DOHH2 (cell line): ENCODE measurements at regions not wholly inside any gene's neighbourhood (a gene's known extent, or its start where the extent isn't known, plus 50 kb on each side); places are given as distances from the start of the nearest gene placed in this dataset.

ENCODE experiments used
- EZH2phosphoT487 ChIP-seq: fragments of 200-600 bp; sonication (generic); IDR thresholded peaks from 2 replicates; pipeline ENCODE4 v1.6.1; 2017; ENCODE audit warnings: borderline replicate concordance, mild to moderate bottlenecking, antibody characterized with exemption, low read length, moderate library complexity, mixed read lengths
- TF ChIP-seq, protein P1 (sequence below): fragments of 200-600 bp; sonication (generic); IDR thresholded peaks from one replicate; pipeline ENCODE4 v1.5.1; 2014; ENCODE audit warnings: antibody characterized with exemption, mild to moderate bottlenecking, low read depth, low read length; ENCODE audit not compliant: poor library complexity, severe bottlenecking

DNA sequence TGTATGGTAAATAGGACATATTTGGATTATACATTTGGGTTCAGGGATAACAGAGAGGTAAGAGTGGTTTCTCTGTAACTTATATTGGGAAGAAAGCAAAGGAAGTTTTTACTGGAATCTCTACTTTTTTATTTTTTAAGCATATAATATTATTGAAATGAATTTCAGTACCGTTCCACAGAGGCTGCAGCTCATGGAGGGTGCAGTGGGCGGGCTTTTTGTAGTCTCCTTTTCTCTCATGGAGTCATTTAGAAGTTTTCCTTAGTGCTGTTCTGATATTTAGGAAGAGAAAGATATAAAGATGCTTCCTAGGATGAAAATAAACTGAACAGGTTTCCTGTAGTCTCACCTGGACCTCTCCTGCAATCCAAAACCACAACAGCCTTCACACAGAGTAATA, 1153.3 kb upstream of the TMEFF2 start:
- TF ChIP-seq, protein P1, sequence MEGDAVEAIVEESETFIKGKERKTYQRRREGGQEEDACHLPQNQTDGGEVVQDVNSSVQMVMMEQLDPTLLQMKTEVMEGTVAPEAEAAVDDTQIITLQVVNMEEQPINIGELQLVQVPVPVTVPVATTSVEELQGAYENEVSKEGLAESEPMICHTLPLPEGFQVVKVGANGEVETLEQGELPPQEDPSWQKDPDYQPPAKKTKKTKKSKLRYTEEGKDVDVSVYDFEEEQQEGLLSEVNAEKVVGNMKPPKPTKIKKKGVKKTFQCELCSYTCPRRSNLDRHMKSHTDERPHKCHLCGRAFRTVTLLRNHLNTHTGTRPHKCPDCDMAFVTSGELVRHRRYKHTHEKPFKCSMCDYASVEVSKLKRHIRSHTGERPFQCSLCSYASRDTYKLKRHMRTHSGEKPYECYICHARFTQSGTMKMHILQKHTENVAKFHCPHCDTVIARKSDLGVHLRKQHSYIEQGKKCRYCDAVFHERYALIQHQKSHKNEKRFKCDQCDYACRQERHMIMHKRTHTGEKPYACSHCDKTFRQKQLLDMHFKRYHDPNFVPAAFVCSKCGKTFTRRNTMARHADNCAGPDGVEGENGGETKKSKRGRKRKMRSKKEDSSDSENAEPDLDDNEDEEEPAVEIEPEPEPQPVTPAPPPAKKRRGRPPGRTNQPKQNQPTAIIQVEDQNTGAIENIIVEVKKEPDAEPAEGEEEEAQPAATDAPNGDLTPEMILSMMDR = no peak
- no peak for TF ChIP-seq EZH2phosphoT487
